BLaER1 treated with 17β-estradiol and CSF1 and Interleukin-3, amounts not matched to agents 10 nM and 100 nM (cell line): ENCODE measurements at regions not wholly inside any gene's neighbourhood (a gene's known extent, or its start where the extent isn't known, plus 50 kb on each side); places are given as distances from the start of the nearest gene placed in this dataset.

Experiments
- H3K27ac ChIP-seq, 11 experiments: shearing (Covaris generic); formaldehyde crosslinking; 2 replicates each; pipeline ENCODE4 v1.8.1; 2022
- H3K27me3 ChIP-seq, 11 experiments: shearing (Covaris generic); formaldehyde crosslinking; 2 replicates each; pipeline ENCODE4 v1.8.1; 2022
- H3K36me3 ChIP-seq, 11 experiments: shearing (Covaris generic); formaldehyde crosslinking; 2 replicates each; pipeline ENCODE4 v1.8.1; 2022
- H3K4me1 ChIP-seq, 10 experiments: shearing (Covaris generic); formaldehyde crosslinking; 2 replicates each; pipeline ENCODE4 v1.8.1; 2022
- H3K4me2 ChIP-seq, 11 experiments: shearing (Covaris generic); formaldehyde crosslinking; 2 replicates each; pipeline ENCODE4 v1.8.1; 2022
- H3K4me3 ChIP-seq, 10 experiments: shearing (Covaris generic); formaldehyde crosslinking; 2 replicates each; pipeline ENCODE4 v1.8.1; 2022
- H3K9ac ChIP-seq, 11 experiments: shearing (Covaris generic); formaldehyde crosslinking; 2 replicates each; pipeline ENCODE4 v1.8.1; 2022
- H3K9me3 ChIP-seq, 11 experiments: shearing (Covaris generic); formaldehyde crosslinking; replicated peaks in 1 of 11; 2 replicates each; pipeline ENCODE4 v1.8.1; 2022
- H4K20me1 ChIP-seq, 11 experiments: shearing (Covaris generic); formaldehyde crosslinking; 2 replicates each; pipeline ENCODE4 v1.8.1; 2022
- Cebpa-rat ChIP-seq, 11 experiments: shearing (Covaris generic); IDR thresholded peaks; 2 replicates each; pipeline ENCODE4 v1.8.1; 2022

DNA sequence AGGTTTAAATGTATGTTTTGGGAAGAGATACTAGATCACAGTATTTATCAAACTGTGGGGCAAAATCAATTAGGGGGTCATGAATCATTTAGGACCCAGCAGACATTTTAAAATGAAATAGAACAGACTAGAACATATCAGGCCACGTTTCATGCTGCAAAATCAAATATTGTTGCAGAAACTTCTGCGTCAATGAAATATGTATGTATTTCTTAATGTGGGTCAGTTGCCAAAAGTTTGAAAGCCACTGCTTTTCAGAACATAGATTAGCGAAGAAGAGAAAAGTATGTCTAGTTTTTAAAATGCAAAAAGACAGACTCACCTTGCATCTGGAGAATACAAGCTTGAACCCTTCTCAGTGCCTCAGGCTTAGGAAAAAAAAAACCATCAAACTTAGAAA, 102.7 kb upstream of the BMPER start:
- H3K4me3 ChIP-seq = no peak overlapping the region
- no peaks in the 10 kb centered on the region for H3K27me3 ChIP-seq
- H3K27ac ChIP-seq = no peak overlapping the region
- H3K4me2 ChIP-seq = no peak overlapping the region
- H3K36me3 ChIP-seq = no peaks in the 10 kb centered on the region
- H3K4me1 ChIP-seq = peaks cover 0 to 34% (median 0%) of the 10 kb centered on the region in 10 experiments; a peak in 4 of 20 replicates
- H3K9ac ChIP-seq = no peak overlapping the region
- TF ChIP-seq Cebpa-rat (IDR thresholded peaks at IDR 0.05) = no peak
- peaks cover 0 to 11% (median 4%) of the 10 kb centered on the region in 11 experiments; a peak in 13 of 22 replicates for H3K9me3 ChIP-seq
- H4K20me1 ChIP-seq = no peaks in the 10 kb centered on the region

DNA sequence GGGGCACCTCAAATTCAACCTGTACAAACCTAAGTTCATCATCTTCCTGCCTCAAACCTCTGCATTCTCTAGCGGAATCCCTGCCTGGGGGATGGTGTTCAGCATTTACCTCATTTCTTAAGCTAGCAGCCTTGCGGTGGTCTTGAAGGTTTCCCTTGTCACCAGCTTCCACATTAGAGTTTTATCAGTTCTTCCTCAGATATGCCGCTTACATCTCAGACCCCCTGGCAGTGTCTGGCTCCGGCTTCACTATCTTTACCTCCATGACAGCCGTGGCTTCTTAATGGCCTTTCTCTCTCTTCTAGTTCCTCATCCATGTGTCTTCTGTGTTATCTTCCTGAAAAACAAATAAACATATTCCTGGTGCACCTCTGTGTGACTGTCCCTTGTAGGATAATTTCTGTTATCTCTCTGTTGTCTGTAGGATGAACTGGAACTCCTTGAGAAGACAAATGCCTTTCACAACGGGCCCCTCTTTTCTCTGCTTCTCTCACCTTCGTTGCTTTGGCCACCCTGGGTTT, 101.1 kb upstream of the BMPER start:
- no peak for TF ChIP-seq Cebpa-rat (IDR thresholded peaks at IDR 0.05)
- no peak overlapping the region for H3K4me3 ChIP-seq
- peaks cover 0 to 19% (median 0%) of the 10 kb centered on the region in 10 experiments; a peak in 4 of 20 replicates for H3K4me1 ChIP-seq
- no peak overlapping the region for H3K9ac ChIP-seq
- H4K20me1 ChIP-seq = no peaks in the 10 kb centered on the region
- H3K36me3 ChIP-seq = no peaks in the 10 kb centered on the region
- no peaks in the 10 kb centered on the region for H3K27me3 ChIP-seq
- H3K4me2 ChIP-seq = no peak overlapping the region
- no peaks in the 10 kb centered on the region; a peak in 1 of 22 replicates for H3K9me3 ChIP-seq
- no peak overlapping the region for H3K27ac ChIP-seq

DNA sequence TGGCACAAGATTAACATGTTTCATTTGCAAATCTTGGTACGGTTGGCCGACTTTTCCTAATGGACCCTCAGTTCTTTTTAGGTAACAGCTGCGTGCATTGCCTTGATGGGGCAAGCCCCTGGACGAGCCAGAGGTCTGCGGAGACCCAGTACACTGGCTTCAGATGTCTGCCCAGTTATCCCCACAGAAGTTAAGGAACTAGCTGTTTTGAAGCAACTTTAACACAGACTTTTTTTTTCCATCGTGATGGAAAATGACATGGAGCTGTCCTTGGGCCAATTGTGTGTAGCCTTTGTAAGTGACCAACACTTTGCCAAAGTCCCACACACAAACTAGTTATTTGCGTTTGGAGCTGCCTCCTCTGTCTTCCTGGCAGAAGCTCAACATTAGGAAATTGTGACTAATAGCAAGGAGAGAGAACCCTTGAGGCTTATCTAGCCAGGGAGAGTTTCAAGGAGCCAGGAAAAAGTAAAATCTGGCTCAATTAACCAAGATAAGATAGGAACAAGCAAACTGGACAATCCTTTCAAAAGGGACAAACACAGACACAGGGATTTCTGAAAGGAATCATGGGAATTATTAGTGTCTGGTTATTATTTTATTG, 99.6 kb upstream of the BMPER start:
- no peaks in the 10 kb centered on the region for H3K27me3 ChIP-seq
- H3K4me1 ChIP-seq = peaks cover 0 to 17% (median 0%) of the 10 kb centered on the region in 10 experiments; a peak in 4 of 20 replicates
- no peak overlapping the region for H3K4me3 ChIP-seq
- H3K4me2 ChIP-seq = peak overlapping the region in 1 of 11 experiments; percentile 38; a peak in 1 of 22 replicates
- TF ChIP-seq Cebpa-rat (IDR thresholded peaks at IDR 0.05) = no peak
- H3K36me3 ChIP-seq = no peaks in the 10 kb centered on the region
- no peak overlapping the region for H3K9ac ChIP-seq
- no peak overlapping the region for H3K27ac ChIP-seq
- no peaks in the 10 kb centered on the region; a peak in 1 of 22 replicates for H3K9me3 ChIP-seq
- no peaks in the 10 kb centered on the region for H4K20me1 ChIP-seq

DNA sequence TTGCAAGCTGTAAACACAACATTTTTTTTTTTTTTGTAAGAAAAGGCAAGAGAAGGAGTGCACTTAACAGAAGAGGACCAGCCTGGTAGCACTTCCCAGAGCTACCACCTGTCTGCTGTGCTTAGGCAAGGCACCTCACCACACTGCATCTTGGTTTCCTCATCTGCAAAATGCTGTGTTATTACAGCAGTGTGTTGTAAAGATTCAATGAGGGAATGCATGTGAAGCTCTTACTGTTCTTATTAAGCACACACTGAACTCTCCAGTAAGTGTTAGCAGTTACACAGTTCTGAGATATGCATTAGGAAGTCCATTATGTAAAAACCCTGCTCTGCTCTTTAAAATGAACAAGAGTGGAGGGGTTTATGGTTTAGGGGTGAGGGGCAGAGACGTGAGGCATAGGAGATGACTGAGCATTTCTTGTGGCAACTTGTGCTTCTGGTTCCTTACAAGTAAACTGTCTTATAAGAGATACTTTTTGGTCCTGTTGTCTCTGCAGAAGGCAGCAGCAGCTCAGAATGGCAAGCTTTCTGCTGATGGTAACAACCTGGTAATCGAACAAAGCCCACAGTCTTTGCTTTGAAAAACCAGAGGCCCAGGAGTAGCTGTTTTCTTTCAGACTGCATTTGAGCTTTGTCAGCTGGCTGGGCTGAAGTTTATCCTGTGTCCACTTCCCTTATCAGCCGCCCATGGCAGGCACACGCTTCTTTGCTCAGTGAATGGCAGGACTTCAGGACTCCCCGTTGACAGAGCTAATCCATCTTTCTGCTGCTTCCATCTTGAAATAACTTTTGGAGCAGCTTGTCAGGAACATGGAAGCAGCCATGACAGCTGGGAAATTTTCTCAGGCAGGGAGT, 98.8 kb upstream of the BMPER start:
- no peak for TF ChIP-seq Cebpa-rat (IDR thresholded peaks at IDR 0.05)
- Histone ChIP-seq H3K36me3 (no peaks in the 10 kb centered on the region), H3K4me1 (peaks cover 0 to 17% (median 0%) of the 10 kb centered on the region in 10 experiments; a peak in 4 of 20 replicates), H3K27me3 (no peaks in the 10 kb centered on the region), H3K9me3 (peaks cover 0 to 2% (median 0%) of the 10 kb centered on the region in 11 experiments; a peak in 2 of 22 replicates), H3K4me2 (peak overlapping the region in 2 of 11 experiments; percentile 12 to 38; a peak in 4 of 22 replicates), H3K27ac (peak overlapping the region in 1 of 11 experiments; percentile 12; a peak in 2 of 22 replicates), H3K4me3 (no peak overlapping the region), H4K20me1 (no peaks in the 10 kb centered on the region), H3K9ac (no peak overlapping the region)

DNA sequence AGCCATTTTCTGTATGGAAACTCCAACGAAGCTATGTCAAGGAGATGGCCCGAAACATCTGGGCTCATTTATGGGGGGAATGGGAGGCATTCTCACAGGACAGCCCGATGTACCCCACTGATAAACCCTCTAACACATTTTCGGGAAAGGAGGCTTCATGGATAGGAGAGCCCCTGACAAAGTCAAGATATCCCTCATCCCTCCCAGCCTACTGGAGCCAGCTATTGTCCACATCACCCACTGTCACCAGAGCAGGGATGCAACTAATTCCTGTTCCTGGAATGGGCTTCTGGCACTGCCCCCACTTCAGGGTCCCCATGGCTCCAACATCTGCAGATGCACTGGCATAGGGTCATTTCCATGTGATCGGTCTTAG, 98.2 kb upstream of the BMPER start:
- Histone ChIP-seq H3K27me3 (no peaks in the 10 kb centered on the region), H3K4me2 (peak overlapping the region in 1 of 11 experiments; percentile 38; a peak in 3 of 22 replicates), H3K4me1 (peaks cover 0 to 17% (median 0%) of the 10 kb centered on the region in 10 experiments; a peak in 4 of 20 replicates), H4K20me1 (no peaks in the 10 kb centered on the region), H3K36me3 (no peaks in the 10 kb centered on the region), H3K27ac (no peak overlapping the region), H3K4me3 (no peak overlapping the region), H3K9me3 (peaks cover 0 to 8% (median 2%) of the 10 kb centered on the region in 11 experiments; a peak in 13 of 22 replicates), H3K9ac (no peak overlapping the region)
- TF ChIP-seq Cebpa-rat (IDR thresholded peaks at IDR 0.05) = no peak

DNA sequence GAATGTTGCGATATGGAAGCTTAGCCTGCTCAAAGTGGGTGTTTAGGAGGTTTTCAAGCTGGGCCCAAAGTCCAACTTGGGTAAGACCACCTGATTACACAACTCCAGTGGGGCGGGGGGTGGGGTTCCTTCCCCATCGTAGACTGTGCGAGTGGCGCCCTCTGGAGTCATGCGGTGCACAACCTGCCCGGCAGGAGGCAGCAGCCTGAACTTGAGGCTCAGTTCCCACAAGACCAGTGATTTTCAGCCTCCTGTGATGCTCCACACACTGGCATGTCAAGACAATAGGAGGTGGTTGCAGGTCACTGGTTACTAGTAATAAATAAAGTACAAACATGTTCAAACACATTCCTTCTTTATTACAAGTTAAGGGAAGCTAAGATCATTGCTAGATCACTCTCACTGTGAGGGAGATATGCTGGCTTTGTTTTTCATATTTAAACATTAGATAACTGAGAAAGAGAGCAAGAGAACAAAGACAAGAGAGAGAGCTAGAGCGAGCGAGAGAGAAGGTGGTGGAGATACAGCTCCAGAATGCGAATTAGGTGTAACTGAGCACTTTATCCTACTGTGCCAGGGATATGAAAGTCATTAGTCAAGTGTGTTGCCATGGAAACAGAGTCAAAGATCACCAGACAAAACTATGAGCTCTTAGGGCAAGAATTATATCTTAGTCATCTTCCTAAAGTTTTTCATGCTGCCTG, 97.4 kb upstream of the BMPER start:
- peaks cover 0 to 14% (median 7%) of the 10 kb centered on the region in 11 experiments; a peak in 14 of 22 replicates for H3K9me3 ChIP-seq
- no peak overlapping the region for H3K27ac ChIP-seq
- no peak overlapping the region for H3K4me2 ChIP-seq
- no peaks in the 10 kb centered on the region for H3K36me3 ChIP-seq
- no peaks in the 10 kb centered on the region for H3K27me3 ChIP-seq
- no peak for TF ChIP-seq Cebpa-rat (IDR thresholded peaks at IDR 0.05)
- peaks cover 0 to 17% (median 0%) of the 10 kb centered on the region in 10 experiments; a peak in 4 of 20 replicates for H3K4me1 ChIP-seq
- no peak overlapping the region for H3K4me3 ChIP-seq
- H4K20me1 ChIP-seq = no peaks in the 10 kb centered on the region
- no peak overlapping the region for H3K9ac ChIP-seq

DNA sequence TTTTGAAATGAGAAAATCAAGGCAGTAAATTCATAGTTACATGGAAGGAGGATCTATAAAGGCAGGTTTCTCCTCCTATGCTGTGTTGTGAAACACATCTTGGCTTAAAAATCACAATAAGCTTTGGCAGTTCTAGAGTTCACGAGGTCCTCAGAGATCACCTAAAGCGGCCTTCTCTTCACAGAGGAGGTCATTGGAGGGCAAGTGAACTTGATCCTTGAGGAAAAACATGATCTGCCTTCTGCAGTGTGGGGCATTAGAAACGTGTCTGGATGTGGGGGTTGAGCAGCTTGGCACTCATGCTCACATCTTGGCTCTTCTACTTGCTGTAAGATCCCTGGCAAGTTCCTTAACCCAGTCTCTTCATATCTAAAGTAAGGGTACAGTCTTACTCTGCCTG, 96.1 kb upstream of the BMPER start:
- Histone ChIP-seq H3K4me1 (peaks cover 1 to 19% (median 5%) of the 10 kb centered on the region in 10 experiments; a peak in 18 of 20 replicates), H3K27me3 (no peaks in the 10 kb centered on the region), H3K4me3 (no peak overlapping the region), H4K20me1 (no peaks in the 10 kb centered on the region), H3K4me2 (no peak overlapping the region), H3K9ac (no peak overlapping the region), H3K27ac (no peak overlapping the region), H3K9me3 (peaks cover 0 to 22% (median 14%) of the 10 kb centered on the region in 11 experiments; a peak in 15 of 22 replicates), H3K36me3 (no peaks in the 10 kb centered on the region)
- no peak for TF ChIP-seq Cebpa-rat (IDR thresholded peaks at IDR 0.05)

DNA sequence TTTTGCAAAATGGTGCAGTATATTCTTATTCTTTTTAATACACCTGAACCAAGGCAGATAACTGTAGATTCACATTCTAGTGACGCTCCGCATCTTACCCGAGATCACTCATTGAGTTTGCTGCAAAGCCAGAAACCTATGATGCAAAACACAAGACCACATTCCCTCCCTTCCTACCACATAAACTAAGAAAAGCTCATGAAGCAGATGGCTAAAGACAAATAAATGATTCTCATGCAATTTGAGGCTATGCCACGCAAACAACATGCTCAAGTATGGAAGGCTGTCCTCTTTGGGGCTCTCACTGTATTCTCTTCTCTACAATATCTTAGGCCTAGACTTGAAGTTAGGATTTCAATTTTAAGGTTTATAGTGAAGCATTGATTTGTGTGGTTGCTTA, 95.0 kb upstream of the BMPER start:
- H3K27ac ChIP-seq = no peak overlapping the region
- H3K4me1 ChIP-seq = peaks cover 13 to 31% (median 16%) of the 10 kb centered on the region in 10 experiments
- H3K9ac ChIP-seq = no peak overlapping the region
- no peaks in the 10 kb centered on the region for H3K36me3 ChIP-seq
- H3K27me3 ChIP-seq = no peaks in the 10 kb centered on the region
- no peak overlapping the region for H3K4me2 ChIP-seq
- H3K4me3 ChIP-seq = no peak overlapping the region
- H4K20me1 ChIP-seq = no peaks in the 10 kb centered on the region
- no peak for TF ChIP-seq Cebpa-rat (IDR thresholded peaks at IDR 0.05)
- peaks cover 0 to 22% (median 14%) of the 10 kb centered on the region in 11 experiments; a peak in 15 of 22 replicates for H3K9me3 ChIP-seq
